PC-3 (cell line): ENCODE measurements at regions not wholly inside any gene's neighbourhood (a gene's known extent, or its start where the extent isn't known, plus 50 kb on each side); places are given as distances from the start of the nearest gene placed in this dataset.
A peak's percentile ranks its signal among the peaks of the same experiment; 100 is the strongest.

Experiments
- ATAC-seq: fragments of 200-7000 bp; cut with Tn5 transposase; 2 replicates; pipeline ENCODE4 v1.9.1; 2020; ENCODE audit warnings: mild to moderate bottlenecking, moderate library complexity
- BruUV-seq: library from RNA; stranded (reverse); fragments of 400-500 nt; replicated peaks from 2 replicates; lab custom pipeline; 2021; lab: Mats Ljungman, UMichigan
- CTCF ChIA-PET: fragments of 300-600 bp; sonication (Branson Sonifier 250); formaldehyde crosslinking; loops from one replicate; lab custom pipeline; 2022; ENCODE audit warnings: antibody characterized with exemption; lab: Charles Lee
- POLR2A ChIA-PET: fragments of 300-600 bp; sonication (Branson Sonifier 250); formaldehyde crosslinking; loops from one replicate; lab custom pipeline; 2022; ENCODE audit warnings: antibody characterized with exemption; ENCODE audit not compliant: unreplicated experiment; lab: Charles Lee
- DNase-seq: peaks from one replicate; pipeline ENCODE4 v3.0.0-alpha.2; 2015
- H2AFZ ChIP-seq: fragments of 300-600 bp; sonication (generic); 2 replicates; pipeline ENCODE4 v1.6.0; 2016; ENCODE audit warnings: antibody characterized with exemption, low read length
- H3F3A ChIP-seq: fragments of 300-600 bp; sonication (generic); one replicate; pipeline ENCODE4 v1.6.0; 2017; ENCODE audit warnings: antibody characterized with exemption, low read length, control low read depth, mild to moderate bottlenecking; ENCODE audit not compliant: unreplicated experiment
- H3K27ac ChIP-seq: fragments of 300-600 bp; sonication (generic); 2 replicates; pipeline ENCODE4 v1.5.1; 2016; ENCODE audit warnings: mild to moderate bottlenecking, low read length
- H3K27me3 ChIP-seq: fragments of 300-600 bp; sonication (generic); 2 replicates; pipeline ENCODE4 v1.6.1; 2016; ENCODE audit warnings: low read length, mixed read lengths
- H3K36me3 ChIP-seq: fragments of 300-600 bp; sonication (generic); 2 replicates; pipeline ENCODE4 v1.6.1; 2016; ENCODE audit warnings: low read depth, mixed run types, low read length, mixed read lengths
- H3K4me1 ChIP-seq: fragments of 300-600 bp; sonication (generic); 2 replicates; pipeline ENCODE4 v1.5.1; 2016; ENCODE audit warnings: low read length; ENCODE audit not compliant: insufficient read depth
- H3K4me2 ChIP-seq: fragments of 300-600 bp; sonication (generic); 2 replicates; pipeline ENCODE4 v1.6.0; 2016; ENCODE audit warnings: low read length
- H3K4me3 ChIP-seq: fragments of 300-600 bp; sonication (generic); 2 replicates; pipeline ENCODE4 v1.5.1; 2016; ENCODE audit warnings: mild to moderate bottlenecking, low read length, mixed read lengths
- H3K79me2 ChIP-seq: fragments of 300-600 bp; sonication (generic); 2 replicates; pipeline ENCODE4 v1.6.1; 2017; ENCODE audit warnings: low read length, mixed read lengths
- H3K9ac ChIP-seq: fragments of 300-600 bp; sonication (generic); 2 replicates; pipeline ENCODE4 v1.6.0; 2016; ENCODE audit warnings: mild to moderate bottlenecking, low read length
- H3K9me2 ChIP-seq: fragments of 300-600 bp; sonication (generic); replicated peaks from 2 replicates; pipeline ENCODE4 v1.6.1; 2016; ENCODE audit warnings: mixed run types, low read length, mixed read lengths
- H3K9me3 ChIP-seq: fragments of 300-600 bp; sonication (generic); 2 replicates; pipeline ENCODE4 v1.6.1; 2016; ENCODE audit warnings: low read length, mixed read lengths
- H4K20me1 ChIP-seq: fragments of 300-600 bp; sonication (generic); 2 replicates; pipeline ENCODE4 v1.6.1; 2016; ENCODE audit warnings: low read length, mixed read lengths
- CTCF ChIP-seq: fragments of 300-600 bp; sonication (generic); conservative IDR thresholded peaks from 2 replicates; pipeline ENCODE4 v1.5.1; 2017; ENCODE audit warnings: antibody characterized with exemption, low read depth, mild to moderate bottlenecking, low read length
- EZH2 ChIP-seq: fragments of 300-600 bp; sonication (generic); IDR thresholded peaks from one replicate; pipeline ENCODE4 v1.6.1; 2017; ENCODE audit warnings: antibody characterized with exemption, mild to moderate bottlenecking, low read length; ENCODE audit not compliant: unreplicated experiment
- EZH2phosphoT487 ChIP-seq: fragments of 300-600 bp; sonication (generic); IDR thresholded peaks from 2 replicates; pipeline ENCODE4 v1.6.1; 2018; ENCODE audit warnings: mild to moderate bottlenecking, antibody characterized with exemption, low read length, borderline replicate concordance
- intact Hi-C: fragments of 100-400 bp; cut with micrococcal nuclease; formaldehyde crosslinking; loops from 2 replicates; pipeline ENCODE4 v1.9.0; 2023

- TF ChIP-seq CTCF: no peak
- no peak for TF ChIP-seq EZH2
- no peak for TF ChIP-seq EZH2phosphoT487
- no peaks in the 10 kb centered on the region for H3K36me3 ChIP-seq
- CTCF ChIA-PET: no interaction called here
- no peak overlapping the region for H3K9ac ChIP-seq
- no peak overlapping the region for H2AFZ ChIP-seq
- no peak overlapping the region for H3K4me2 ChIP-seq
- POLR2A ChIA-PET: no interaction called here
- no peak overlapping the region for H3K27ac ChIP-seq
- intact Hi-C loops: no loop called here
- H3K4me1 ChIP-seq: no peaks in the 10 kb centered on the region
- BruUV-seq: no TSS peak
- no peaks in the 10 kb centered on the region for H3K9me3 ChIP-seq
- DNase-seq (no peak), ATAC-seq (no peak)
- H3K27me3 ChIP-seq: no peaks in the 10 kb centered on the region
- no peaks in the 10 kb centered on the region for H3K79me2 ChIP-seq
- H3F3A ChIP-seq: no peaks in the 10 kb centered on the region
- H3K4me3 ChIP-seq: no peak overlapping the region
- no peaks in the 10 kb centered on the region for H3K9me2 ChIP-seq
- no peaks in the 10 kb centered on the region for H4K20me1 ChIP-seq
These were observed 1153.3 kb downstream of the SORCS1 start for GRCh38 chr10:106011250-106011649.

- ChIA-PET CTCF (no interaction called here), POLR2A (no interaction called here)
- Histone ChIP-seq H3K9me2 (no peaks in the 10 kb centered on the region), H4K20me1 (no peaks in the 10 kb centered on the region), H3K4me3 (no peak overlapping the region), H3F3A (no peaks in the 10 kb centered on the region), H3K36me3 (no peaks in the 10 kb centered on the region), H3K79me2 (no peaks in the 10 kb centered on the region), H2AFZ (no peak overlapping the region), H3K27me3 (peaks cover 17% of the 10 kb centered on the region), H3K27ac (no peak overlapping the region), H3K9me3 (no peaks in the 10 kb centered on the region), H3K4me1 (no peaks in the 10 kb centered on the region), H3K9ac (no peak overlapping the region), H3K4me2 (no peak overlapping the region)
- no peak for ATAC-seq
- no peak for DNase-seq
- TF ChIP-seq EZH2phosphoT487 (no peak), EZH2 (no peak), CTCF (no peak)
- no TSS peak for BruUV-seq
- intact Hi-C loops: no loop called here
These were observed 1163.8 kb downstream of the SORCS1 start for GRCh38 chr10:106000721-106001120.

GRCh38 chr10:105993609-105994008, 1170.9 kb downstream of the SORCS1 start:
- no peaks in the 10 kb centered on the region for H3K4me1 ChIP-seq

More at GRCh38 chr10:105993609-105994008, 1170.9 kb downstream of the SORCS1 start:
- CTCF ChIA-PET: no interaction called here
- no peaks in the 10 kb centered on the region for H3K79me2 ChIP-seq
- H3K27ac ChIP-seq: no peak overlapping the region
- TF ChIP-seq CTCF (no peak), EZH2phosphoT487 (no peak), EZH2 (no peak)
- H3K36me3 ChIP-seq: no peaks in the 10 kb centered on the region
- no peaks in the 10 kb centered on the region for H4K20me1 ChIP-seq
- H3K9me2 ChIP-seq: no peaks in the 10 kb centered on the region
- no peak for ATAC-seq
- peak; percentile 3 for DNase-seq
- H3K9ac ChIP-seq: no peak overlapping the region
- BruUV-seq: no TSS peak
- no peak overlapping the region for H2AFZ ChIP-seq
- peaks cover 3% of the 10 kb centered on the region; the same call in 1 of the 2 replicates for H3K27me3 ChIP-seq
- POLR2A ChIA-PET: no interaction called here
- intact Hi-C loops: no loop called here
- H3F3A ChIP-seq: no peaks in the 10 kb centered on the region
- no peak overlapping the region for H3K4me3 ChIP-seq
- H3K4me2 ChIP-seq: no peak overlapping the region
- H3K9me3 ChIP-seq: no peaks in the 10 kb centered on the region
